ENCODE measurements at regions not wholly inside any gene's neighbourhood (a gene's known extent, or its start where the extent isn't known, plus 50 kb on each side); places are given as distances from the start of the nearest gene placed in this dataset.

DNA sequence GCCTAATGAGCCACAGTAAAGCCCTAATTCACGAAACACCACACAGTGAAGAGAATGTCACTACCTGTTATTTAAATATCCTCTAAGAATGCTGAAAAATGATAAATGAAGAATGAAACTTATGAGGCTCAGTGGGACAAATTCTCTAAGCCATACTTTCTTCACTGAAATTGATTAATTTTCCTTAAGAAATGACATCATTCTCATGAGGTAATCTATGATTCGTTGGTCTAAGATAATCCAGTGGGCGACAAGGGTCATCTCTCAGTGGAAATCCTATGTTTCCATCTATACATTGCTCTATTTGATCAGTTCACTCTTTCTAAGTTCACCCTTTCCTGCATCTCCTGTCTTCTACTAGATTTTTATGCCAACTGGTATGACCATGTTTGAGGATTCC is 330.4 kb upstream of the ANKRD30A start:
- H3K36me3 ChIP-seq, result no peaks in the 10 kb centered on the region
- 72 to 85% methylated on average over 3 of the region's 3 CpGs for WGBS, 2 donors
- no peak overlapping the region for H3K27ac ChIP-seq
- no peak overlapping the region for H3K4me3 ChIP-seq
- no peak for DNase-seq
- no peaks in the 10 kb centered on the region for H3K27me3 ChIP-seq
- intact Hi-C loops (cut with DNase I), result no loop called here
- TF ChIP-seq EP300 (IDR thresholded peaks at IDR 0.05) (no peak), POLR2AphosphoS5 (IDR thresholded peaks at IDR 0.05) (no peak), POLR2A (IDR thresholded peaks at IDR 0.05) (no peak)
- TF ChIP-seq, protein P1, sequence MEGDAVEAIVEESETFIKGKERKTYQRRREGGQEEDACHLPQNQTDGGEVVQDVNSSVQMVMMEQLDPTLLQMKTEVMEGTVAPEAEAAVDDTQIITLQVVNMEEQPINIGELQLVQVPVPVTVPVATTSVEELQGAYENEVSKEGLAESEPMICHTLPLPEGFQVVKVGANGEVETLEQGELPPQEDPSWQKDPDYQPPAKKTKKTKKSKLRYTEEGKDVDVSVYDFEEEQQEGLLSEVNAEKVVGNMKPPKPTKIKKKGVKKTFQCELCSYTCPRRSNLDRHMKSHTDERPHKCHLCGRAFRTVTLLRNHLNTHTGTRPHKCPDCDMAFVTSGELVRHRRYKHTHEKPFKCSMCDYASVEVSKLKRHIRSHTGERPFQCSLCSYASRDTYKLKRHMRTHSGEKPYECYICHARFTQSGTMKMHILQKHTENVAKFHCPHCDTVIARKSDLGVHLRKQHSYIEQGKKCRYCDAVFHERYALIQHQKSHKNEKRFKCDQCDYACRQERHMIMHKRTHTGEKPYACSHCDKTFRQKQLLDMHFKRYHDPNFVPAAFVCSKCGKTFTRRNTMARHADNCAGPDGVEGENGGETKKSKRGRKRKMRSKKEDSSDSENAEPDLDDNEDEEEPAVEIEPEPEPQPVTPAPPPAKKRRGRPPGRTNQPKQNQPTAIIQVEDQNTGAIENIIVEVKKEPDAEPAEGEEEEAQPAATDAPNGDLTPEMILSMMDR (IDR thresholded peaks at IDR 0.05), result no peak
- no peaks in the 10 kb centered on the region for H3K9me3 ChIP-seq
- peaks cover 0 to 10% (median 3%) of the 10 kb centered on the region in 4 donors for H3K4me1 ChIP-seq

GRCh38 chr10:36789974-36790373 is 335.4 kb upstream of the ANKRD30A start:
- DNase-seq, result no peak
- intact Hi-C loops (cut with DNase I), result no loop called here
- TF ChIP-seq, protein P1 (IDR thresholded peaks at IDR 0.05), result no peak
- no peak for TF ChIP-seq POLR2A (IDR thresholded peaks at IDR 0.05)
- peak in 3 of 4 donors; percentile 18 to 84 (median 47) for TF ChIP-seq EP300 (IDR thresholded peaks at IDR 0.05)
- TF ChIP-seq POLR2AphosphoS5 (IDR thresholded peaks at IDR 0.05), result peak in 3 of 4 donors; percentile 49 to 73 (median 51)
- Histone ChIP-seq H3K4me3 (no peak overlapping the region), H3K36me3 (no peaks in the 10 kb centered on the region), H3K4me1 (peaks cover 0 to 10% (median 3%) of the 10 kb centered on the region in 4 donors), H3K9me3 (no peaks in the 10 kb centered on the region), H3K27ac (peak overlapping the region in 2 of 4 donors; percentile 16 to 42), H3K27me3 (no peaks in the 10 kb centered on the region)
- 59 to 66% methylated on average over 4 of the region's 4 CpGs for WGBS, 2 donors

DNA sequence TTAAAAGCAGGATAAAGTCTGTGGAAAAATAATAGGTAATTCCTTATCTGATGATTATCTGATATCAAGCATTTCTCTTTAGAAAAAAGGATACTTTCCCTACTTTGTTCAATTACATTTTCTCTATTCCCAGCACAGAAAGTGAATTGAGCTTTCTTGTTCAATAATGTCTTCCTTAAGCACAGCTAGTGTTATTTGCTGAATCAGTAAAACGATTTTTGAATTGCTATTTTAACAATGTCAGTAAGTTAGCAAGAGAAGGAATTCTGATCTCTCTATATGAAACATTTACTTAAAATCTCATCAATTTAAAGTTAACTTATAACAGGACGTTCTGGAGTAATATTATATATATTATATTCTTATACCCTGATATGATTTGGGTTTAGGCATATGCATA is 337.2 kb upstream of the ANKRD30A start:
- no peak for DNase-seq
- intact Hi-C loops (cut with DNase I), result no loop called here
- 68 to 80% methylated on average over 2 of the region's 2 CpGs for WGBS, 2 donors
- TF ChIP-seq EP300 (IDR thresholded peaks at IDR 0.05), result no peak
- TF ChIP-seq POLR2A (IDR thresholded peaks at IDR 0.05), result no peak
- TF ChIP-seq POLR2AphosphoS5 (IDR thresholded peaks at IDR 0.05), result no peak
- TF ChIP-seq, protein P1 (IDR thresholded peaks at IDR 0.05), result no peak
- H3K9me3 ChIP-seq, result no peaks in the 10 kb centered on the region
- H3K4me1 ChIP-seq, result peaks cover 0 to 10% (median 3%) of the 10 kb centered on the region in 4 donors
- no peaks in the 10 kb centered on the region for H3K27me3 ChIP-seq
- no peaks in the 10 kb centered on the region for H3K36me3 ChIP-seq
- H3K4me3 ChIP-seq, result no peak overlapping the region
- no peak overlapping the region for H3K27ac ChIP-seq

- H3K4me3 ChIP-seq, result no peak overlapping the region
- H3K9me3 ChIP-seq, result no peaks in the 10 kb centered on the region
- no peak overlapping the region for H3K27ac ChIP-seq
- no peak for DNase-seq
- TF ChIP-seq, protein P1 (IDR thresholded peaks at IDR 0.05), result no peak
- no peak for TF ChIP-seq POLR2A (IDR thresholded peaks at IDR 0.05)
- no peak for TF ChIP-seq POLR2AphosphoS5 (IDR thresholded peaks at IDR 0.05)
- no peak for TF ChIP-seq EP300 (IDR thresholded peaks at IDR 0.05)
- no peaks in the 10 kb centered on the region for H3K27me3 ChIP-seq
- 81 to 91% methylated on average over 5 of the region's 5 CpGs for WGBS, 2 donors
- H3K4me1 ChIP-seq, result no peaks in the 10 kb centered on the region
- intact Hi-C loops (cut with DNase I), result no loop called here
- no peaks in the 10 kb centered on the region for H3K36me3 ChIP-seq
These were observed 342.0 kb upstream of the ANKRD30A start for GRCh38 chr10:36783400-36783799.

- Histone ChIP-seq H3K9me3 (no peaks in the 10 kb centered on the region), H3K27ac (no peak overlapping the region), H3K4me1 (no peaks in the 10 kb centered on the region), H3K4me3 (no peak overlapping the region), H3K36me3 (no peaks in the 10 kb centered on the region), H3K27me3 (no peaks in the 10 kb centered on the region)
- no peak for DNase-seq
- intact Hi-C loops (cut with DNase I), result no loop called here
- 72 to 81% methylated on average over 5 of the region's 5 CpGs for WGBS, 2 donors
- TF ChIP-seq POLR2A (IDR thresholded peaks at IDR 0.05), result no peak
- TF ChIP-seq EP300 (IDR thresholded peaks at IDR 0.05), result no peak
- TF ChIP-seq, protein P1 (IDR thresholded peaks at IDR 0.05), result no peak
- no peak for TF ChIP-seq POLR2AphosphoS5 (IDR thresholded peaks at IDR 0.05)
These were observed 343.8 kb upstream of the ANKRD30A start for GRCh38 chr10:36781570-36781969.
